Erythroblast (primary cell): ENCODE measurements at regions not wholly inside any gene's neighbourhood (a gene's known extent, or its start where the extent isn't known, plus 50 kb on each side); places are given as distances from the start of the nearest gene placed in this dataset.

Source experiments
- GATA1 ChIP-seq: IDR thresholded peaks from 2 replicates; pipeline ENCODE4 v1.6.1; 2011; ENCODE audit warnings: low read depth, mild to moderate bottlenecking, control low read depth, low read length, moderate library complexity
- POLR2A ChIP-seq: IDR thresholded peaks from 2 replicates; pipeline ENCODE4 v1.6.1; 2011; ENCODE audit warnings: mild to moderate bottlenecking, low read length

GRCh38 chr10:63708421-63708820 is 187.2 kb downstream of the REEP3 start:
- no peak for TF ChIP-seq POLR2A
- TF ChIP-seq GATA1: no peak
